HG02759 (cell line): ENCODE measurements at regions not wholly inside any gene's neighbourhood (a gene's known extent, or its start where the extent isn't known, plus 50 kb on each side); places are given as distances from the start of the nearest gene placed in this dataset.

Source experiments
- ATAC-seq: cut with Tn5 transposase; IDR thresholded peaks from one replicate; pipeline ENCODE4 v1.9.1; 2021; ENCODE audit warnings: mild to moderate bottlenecking, moderate library complexity; ENCODE audit not compliant: unreplicated experiment

- no peak for ATAC-seq
Observed at GRCh38 chr9:31605164-31605563, 779.3 kb upstream of the ACO1 start.

GRCh38 chr9:31606678-31607077 is 777.8 kb upstream of the ACO1 start:
- no peak for ATAC-seq

GRCh38 chr9:31608416-31608815 is 776.0 kb upstream of the ACO1 start:
- no peak for ATAC-seq

- ATAC-seq, result no peak
Observed at GRCh38 chr9:31608881-31609280, 775.6 kb upstream of the ACO1 start.

GRCh38 chr9:31612336-31613030 is 772.0 kb upstream of the ACO1 start:
- ATAC-seq, result no peak

GRCh38 chr9:31615966-31616365 is 768.5 kb upstream of the ACO1 start:
- no peak for ATAC-seq

GRCh38 chr9:31623511-31623910 is 760.9 kb upstream of the ACO1 start:
- ATAC-seq, result no peak

GRCh38 chr9:31629292-31629691 is 755.2 kb upstream of the ACO1 start:
- no peak for ATAC-seq

GRCh38 chr9:31637265-31637664 is 747.2 kb upstream of the ACO1 start:
- ATAC-seq, result no peak

- no peak for ATAC-seq
Observed at GRCh38 chr9:31637861-31638260, 746.6 kb upstream of the ACO1 start.

GRCh38 chr9:31639451-31639850 is 745.0 kb upstream of the ACO1 start:
- ATAC-seq, result no peak

GRCh38 chr9:31669311-31669710 is 715.1 kb upstream of the ACO1 start:
- no peak for ATAC-seq

- ATAC-seq, result no peak
Observed at GRCh38 chr9:31671011-31671410, 713.4 kb upstream of the ACO1 start.

- ATAC-seq, result no peak
Observed at GRCh38 chr9:31674264-31674663, 710.2 kb upstream of the ACO1 start.

- no peak for ATAC-seq
Observed at GRCh38 chr9:31677415-31677814, 707.0 kb upstream of the ACO1 start.

- no peak for ATAC-seq
Observed at GRCh38 chr9:31677877-31678276, 706.6 kb upstream of the ACO1 start.

- ATAC-seq, result no peak
Observed at GRCh38 chr9:31683116-31683515, 701.3 kb upstream of the ACO1 start.

- no peak for ATAC-seq
Observed at GRCh38 chr9:31697956-31698355, 686.5 kb upstream of the ACO1 start.

GRCh38 chr9:31699836-31700235 is 684.6 kb upstream of the ACO1 start:
- ATAC-seq, result no peak

- no peak for ATAC-seq
Observed at GRCh38 chr9:31700252-31701045, 684.0 kb upstream of the ACO1 start.

GRCh38 chr9:31702957-31703356 is 681.5 kb upstream of the ACO1 start:
- no peak for ATAC-seq

- ATAC-seq, result no peak
Observed at GRCh38 chr9:31715250-31715649, 669.2 kb upstream of the ACO1 start.
